ENCODE measurements at regions not wholly inside any gene's neighbourhood (a gene's known extent, or its start where the extent isn't known, plus 50 kb on each side); places are given as distances from the start of the nearest gene placed in this dataset.
A peak's percentile ranks its signal among the peaks of the same experiment; 100 is the strongest.
"Not testable (repeated sequence)": the region's sequence is repeated elsewhere in the genome, so short reads cannot be mapped to it uniquely, and the experiment has no call there.

- DNase-seq = no peak
Observed at GRCh38 chr21:36207577-36208320, 51.1 kb downstream of the DOP1B start.

- DNase-seq = no peak
Observed at GRCh38 chr21:36208326-36209013, 51.8 kb downstream of the DOP1B start.

- peak; percentile 53 for DNase-seq
Observed at GRCh38 chr21:36209626-36210171, 53.1 kb downstream of the DOP1B start.

- DNase-seq = no peak
Observed at GRCh38 chr21:36210779-36211659, 54.4 kb downstream of the DOP1B start.

GRCh38 chr21:36211660-36212512, 55.3 kb downstream of the DOP1B start:
- peak; percentile 73 for DNase-seq

GRCh38 chr21:36212513-36212780, 55.8 kb downstream of the DOP1B start:
- DNase-seq = no peak

- DNase-seq = no peak
Observed at GRCh38 chr21:36214561-36214960, 57.9 kb downstream of the DOP1B start.

GRCh38 chr21:36217743-36218142, 61.1 kb downstream of the DOP1B start:
- no peak for DNase-seq

- no peak for DNase-seq
Observed at GRCh38 chr21:36218691-36219090, 62.1 kb downstream of the DOP1B start.

GRCh38 chr21:36223451-36223850, 66.8 kb downstream of the DOP1B start:
- no peak for DNase-seq

GRCh38 chr21:36229181-36229580, 72.6 kb downstream of the DOP1B start:
- no peak for DNase-seq

- DNase-seq = not testable (repeated sequence)
Observed at GRCh38 chr21:36231444-36231843, 74.8 kb downstream of the DOP1B start.

GRCh38 chr21:36232641-36233040, 76.0 kb downstream of the DOP1B start:
- DNase-seq = no peak

- no peak for DNase-seq
Observed at GRCh38 chr21:36235058-36235582, 78.5 kb downstream of the DOP1B start.

GRCh38 chr21:36236052-36236730, 79.6 kb downstream of the DOP1B start:
- DNase-seq = no peak

GRCh38 chr21:36237441-36237840, 80.8 kb downstream of the DOP1B start:
- no peak for DNase-seq

GRCh38 chr21:36239585-36239984, 80.4 kb upstream of the MORC3 start:
- no peak for DNase-seq

- DNase-seq = no peak
Observed at GRCh38 chr21:36241717-36242116, 78.3 kb upstream of the MORC3 start.

- DNase-seq = no peak
Observed at GRCh38 chr21:36245115-36245514, 74.9 kb upstream of the MORC3 start.

- no peak for DNase-seq
Observed at GRCh38 chr21:36245649-36246048, 74.3 kb upstream of the MORC3 start.

- DNase-seq = no peak
Observed at GRCh38 chr21:36246080-36246631, 73.8 kb upstream of the MORC3 start.
